Stimulated activated CD8-positive, alpha-beta memory T cell treated with anti-CD3 and anti-CD28 coated beads, Interleukin-2, amount 100 ng/mL, for 48 hours (primary cell): ENCODE measurements at regions not wholly inside any gene's neighbourhood (a gene's known extent, or its start where the extent isn't known, plus 50 kb on each side); places are given as distances from the start of the nearest gene placed in this dataset.

Source experiments
- DNase-seq, 2 donors: peaks; one replicate each; pipeline ENCODE4 v3.0.0-alpha.2; 2020; ENCODE audit warnings: low read depth in 2 of 2

DNA sequence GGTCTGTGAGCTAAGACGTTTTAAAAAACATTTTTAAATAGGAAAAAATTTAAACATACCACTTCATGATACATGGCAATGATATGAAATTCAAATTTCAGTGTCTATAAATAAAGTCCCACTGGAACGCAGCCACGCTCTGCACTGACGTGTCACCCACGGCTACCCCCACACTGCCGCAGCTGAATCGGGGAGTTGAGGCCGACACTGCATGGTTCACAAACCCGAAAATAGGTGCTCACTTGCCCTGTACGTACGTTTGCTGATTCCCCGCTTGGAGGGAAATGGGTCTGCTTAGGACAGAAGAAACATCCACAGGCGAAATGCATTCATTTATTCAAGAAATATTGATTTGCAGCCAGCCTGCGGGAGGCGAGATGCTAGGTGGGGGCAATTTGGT is 1342.3 kb downstream of the TBC1D22A start:
- DNase-seq, result no peak

DNA sequence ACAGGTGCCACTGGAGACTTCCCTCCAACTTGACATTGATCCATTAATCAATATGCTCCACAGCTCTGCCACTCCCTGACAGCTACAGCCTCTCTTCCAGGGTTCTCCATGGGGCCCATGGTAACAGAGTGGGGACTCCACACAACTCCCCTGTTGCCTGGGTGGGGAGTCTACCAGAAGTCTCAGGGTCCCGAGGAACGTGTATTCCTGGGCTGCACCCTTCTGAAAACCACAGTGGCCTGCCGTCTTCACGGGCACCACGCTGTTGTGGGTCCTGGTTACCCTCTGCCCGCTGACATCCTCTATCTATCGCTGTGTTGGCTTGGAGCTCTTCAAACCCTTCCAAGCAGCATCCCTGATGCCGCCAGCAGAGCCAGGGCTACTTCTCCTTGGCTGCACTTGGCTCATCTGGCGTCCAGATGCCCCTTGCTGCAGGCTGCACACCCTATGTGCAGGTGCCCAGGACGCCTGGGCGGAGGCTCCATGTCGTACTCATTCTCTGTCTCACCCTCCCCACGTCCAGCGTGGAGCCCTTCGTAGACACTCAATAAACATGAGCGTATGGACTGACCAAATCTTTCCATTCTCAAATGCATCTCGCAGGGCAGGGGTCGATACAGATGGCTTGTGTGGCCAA is 1341.8 kb downstream of the TBC1D22A start:
- DNase-seq, result no peak

- no peak for DNase-seq
Measured at GRCh38 chr22:48103126-48103875, 1340.9 kb downstream of the TBC1D22A start.

DNA sequence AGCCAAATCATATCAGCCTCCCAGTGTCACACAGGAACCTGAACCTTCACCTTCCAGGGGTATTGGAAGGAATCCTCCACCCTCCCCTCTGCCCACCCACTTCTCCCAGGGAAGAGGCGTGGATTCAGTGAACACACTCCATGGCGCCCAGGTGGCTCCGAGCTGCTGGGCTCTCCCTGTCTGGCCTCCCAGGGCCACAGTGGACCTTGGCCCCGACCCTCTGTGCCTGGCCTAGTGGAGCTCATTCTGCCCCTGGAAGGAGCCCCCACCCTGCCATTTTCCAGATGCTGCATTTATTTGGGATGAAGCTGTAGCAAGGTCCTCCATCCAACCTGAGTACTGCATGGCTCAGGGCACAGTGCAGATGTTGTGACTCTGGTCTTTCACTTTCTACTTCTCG is 1340.1 kb downstream of the TBC1D22A start:
- no peak for DNase-seq

DNA sequence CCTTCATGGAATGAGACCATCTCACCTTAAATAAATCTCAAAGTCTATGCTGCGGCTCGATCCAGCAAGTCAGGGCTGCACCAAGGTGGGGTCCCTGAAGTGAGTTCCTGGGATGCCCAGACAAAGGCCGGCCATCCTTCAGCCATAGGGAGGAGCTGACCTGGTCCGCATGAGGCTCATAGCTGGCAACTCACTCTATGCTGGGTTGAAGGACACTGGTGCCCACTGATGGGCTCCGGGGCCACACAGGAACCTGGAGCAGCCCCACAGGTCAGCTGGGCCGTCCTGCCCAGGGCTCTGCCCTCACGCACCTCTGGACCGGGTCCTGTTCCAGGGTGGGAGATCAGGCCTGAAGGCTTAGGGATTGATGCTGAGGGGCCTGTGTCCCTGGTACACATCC is 1339.3 kb downstream of the TBC1D22A start:
- no peak for DNase-seq

DNA sequence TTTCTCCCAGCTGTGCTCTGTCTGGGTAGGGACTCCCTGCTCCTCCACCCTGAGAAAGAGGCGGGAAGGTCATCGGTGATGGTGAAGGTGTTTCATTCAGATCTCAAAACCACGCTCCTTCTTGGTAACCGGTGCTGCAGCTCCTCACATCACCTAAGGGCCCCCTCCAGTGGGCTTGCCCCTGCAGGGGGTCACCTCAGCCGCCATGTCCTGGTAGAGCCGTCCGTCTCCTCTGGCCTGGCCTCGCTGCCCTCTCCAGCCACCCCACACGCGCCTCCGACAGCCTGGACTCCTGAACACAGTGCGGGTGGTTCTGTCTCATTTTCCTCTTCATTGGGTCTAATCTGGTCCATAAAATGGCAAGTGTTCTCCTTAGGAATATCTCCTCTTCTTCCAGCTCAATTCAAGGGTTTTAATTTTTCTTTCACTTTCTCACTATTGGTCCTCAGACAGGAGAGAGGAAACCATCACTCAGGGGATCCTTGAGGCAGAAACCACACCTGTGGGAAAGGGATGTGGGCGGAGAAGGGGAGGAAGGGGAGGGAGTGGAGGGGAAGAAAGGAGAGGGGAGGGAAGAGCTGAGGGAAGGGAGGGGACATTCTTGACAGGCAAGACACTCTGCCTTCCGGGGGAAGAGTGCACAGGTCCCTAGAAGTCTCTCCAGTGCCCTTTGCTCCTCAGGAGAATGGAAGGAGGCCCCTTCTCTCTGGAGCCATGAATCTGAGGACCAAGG is 1338.4 kb downstream of the TBC1D22A start:
- no peak for DNase-seq

- DNase-seq, result no peak
Measured at GRCh38 chr22:48099671-48100070, 1337.2 kb downstream of the TBC1D22A start.

GRCh38 chr22:48099251-48099650 is 1336.8 kb downstream of the TBC1D22A start:
- DNase-seq, result no peak

- DNase-seq, result no peak
Measured at GRCh38 chr22:48098921-48099245, 1336.4 kb downstream of the TBC1D22A start.

GRCh38 chr22:48098243-48098920 is 1335.9 kb downstream of the TBC1D22A start:
- DNase-seq, result no peak

- no peak for DNase-seq
Measured at GRCh38 chr22:48097723-48098122, 1335.3 kb downstream of the TBC1D22A start.

DNA sequence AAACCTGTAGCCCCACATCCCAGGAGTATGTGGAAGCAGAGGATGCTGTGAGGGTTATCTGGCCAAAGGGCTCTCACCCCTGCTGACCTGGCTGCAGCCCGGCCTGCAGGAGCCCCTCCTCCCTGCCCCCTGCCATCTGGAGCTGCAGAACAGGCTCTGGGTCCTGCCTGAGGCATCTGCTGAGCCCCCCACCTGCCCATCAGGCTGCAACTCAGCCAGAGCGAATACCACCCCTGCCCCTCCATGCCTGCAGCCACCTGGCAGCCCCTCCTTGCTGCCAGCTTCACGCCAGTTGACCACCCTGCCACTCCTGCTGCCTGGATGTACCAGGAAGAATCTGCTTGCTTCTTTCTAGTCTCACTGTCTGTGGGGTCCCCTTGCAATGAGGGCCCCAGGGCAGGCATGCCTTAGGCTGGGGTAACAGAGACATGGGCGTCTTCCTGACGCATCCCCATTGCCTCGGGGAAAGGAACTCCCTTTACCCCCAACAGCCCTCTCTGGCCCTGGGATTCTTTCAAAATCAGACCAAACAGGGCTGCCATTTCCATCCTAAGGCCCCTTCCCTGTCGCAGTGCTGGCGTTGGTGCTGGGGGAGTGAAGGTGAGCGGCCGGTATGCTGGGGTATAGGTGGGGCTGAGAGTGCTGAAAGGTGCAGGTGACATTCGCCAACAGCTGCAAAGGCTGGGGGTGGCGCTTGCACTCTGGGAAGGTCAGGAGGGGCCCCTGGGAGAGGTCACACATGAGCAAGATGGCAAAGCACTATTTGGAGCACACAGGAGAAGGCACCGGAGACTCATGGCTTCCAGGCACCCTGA is 1334.6 kb downstream of the TBC1D22A start:
- DNase-seq, result no peak

DNA sequence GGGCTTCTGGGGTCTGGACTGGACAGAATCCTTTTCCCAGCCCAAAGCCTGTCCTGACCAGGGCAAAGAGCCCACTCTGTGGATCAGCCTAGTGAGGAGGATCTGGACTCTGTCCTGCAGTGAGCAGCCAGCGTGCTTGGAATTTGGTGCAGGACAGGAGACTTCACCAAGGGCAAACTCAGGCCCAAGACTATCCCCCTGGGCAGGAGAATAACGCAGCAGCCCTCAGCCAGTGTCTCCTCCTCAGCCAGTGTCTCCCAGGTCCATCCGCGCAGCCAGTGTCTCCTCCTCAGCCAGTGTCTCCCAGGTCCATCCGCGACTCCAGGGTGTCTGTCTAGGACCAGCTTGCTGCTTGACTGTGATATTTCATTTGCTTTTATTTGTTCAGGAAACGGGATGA is 1334.0 kb downstream of the TBC1D22A start:
- no peak for DNase-seq

GRCh38 chr22:48093981-48094380 is 1331.5 kb downstream of the TBC1D22A start:
- DNase-seq, result no peak

- no peak for DNase-seq
Measured at GRCh38 chr22:48092866-48093265, 1330.4 kb downstream of the TBC1D22A start.

DNA sequence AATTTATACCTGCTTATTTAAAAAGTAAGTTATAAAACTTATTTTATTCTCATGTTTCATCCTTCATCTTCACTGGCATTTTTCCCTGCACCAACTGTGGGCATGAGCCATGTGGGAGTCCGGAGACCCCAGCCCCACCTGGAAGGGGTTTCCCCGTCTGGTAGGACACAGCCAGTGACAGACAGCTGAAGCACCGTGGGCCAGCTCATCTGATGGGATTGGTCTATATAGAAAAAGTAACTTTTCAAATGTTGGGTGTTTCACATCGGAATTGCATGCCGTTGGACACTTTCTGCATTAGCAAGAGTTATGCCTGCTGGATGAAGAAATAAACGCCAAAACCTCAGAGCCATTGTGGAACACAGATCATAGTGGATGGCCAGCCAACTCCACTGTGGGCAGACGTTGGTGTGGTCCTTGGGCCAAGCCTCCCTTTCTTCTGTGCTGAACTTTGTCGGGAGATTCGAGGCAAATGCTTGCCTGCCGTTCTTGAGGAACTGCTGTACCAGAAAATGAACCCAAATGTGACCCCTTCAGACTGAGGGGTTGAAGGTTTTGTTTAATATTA is 1329.3 kb downstream of the TBC1D22A start:
- no peak for DNase-seq

DNA sequence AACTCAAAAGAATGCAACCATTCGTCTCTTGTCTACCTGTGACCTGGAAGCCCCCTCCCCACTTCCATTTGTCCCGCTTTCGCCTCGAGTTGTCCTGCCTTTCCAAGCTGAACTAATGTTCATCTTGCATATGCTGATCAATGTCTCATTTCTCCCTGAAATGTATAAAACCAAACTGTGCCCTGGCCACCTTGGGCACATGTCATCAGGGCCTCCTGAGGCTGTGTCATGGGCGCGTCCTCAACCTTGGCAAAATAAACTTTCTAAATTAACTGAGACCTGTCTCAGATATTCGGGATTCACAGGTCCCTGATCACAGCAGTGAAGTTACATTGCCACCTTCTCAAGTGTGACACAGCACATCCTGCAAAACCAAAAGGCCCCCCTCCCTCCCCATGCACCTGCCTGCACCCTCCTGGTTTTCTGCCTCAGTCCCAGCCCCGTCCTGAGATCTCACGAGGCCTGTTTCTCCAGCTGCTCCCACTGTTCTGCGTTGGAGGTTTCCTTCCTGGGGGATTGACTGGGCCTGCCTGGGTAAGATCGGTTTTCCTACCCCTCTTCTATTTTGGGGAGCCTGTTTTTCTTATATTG is 1328.7 kb downstream of the TBC1D22A start:
- no peak for DNase-seq

- no peak for DNase-seq
Measured at GRCh38 chr22:48090332-48090672, 1327.9 kb downstream of the TBC1D22A start.

DNA sequence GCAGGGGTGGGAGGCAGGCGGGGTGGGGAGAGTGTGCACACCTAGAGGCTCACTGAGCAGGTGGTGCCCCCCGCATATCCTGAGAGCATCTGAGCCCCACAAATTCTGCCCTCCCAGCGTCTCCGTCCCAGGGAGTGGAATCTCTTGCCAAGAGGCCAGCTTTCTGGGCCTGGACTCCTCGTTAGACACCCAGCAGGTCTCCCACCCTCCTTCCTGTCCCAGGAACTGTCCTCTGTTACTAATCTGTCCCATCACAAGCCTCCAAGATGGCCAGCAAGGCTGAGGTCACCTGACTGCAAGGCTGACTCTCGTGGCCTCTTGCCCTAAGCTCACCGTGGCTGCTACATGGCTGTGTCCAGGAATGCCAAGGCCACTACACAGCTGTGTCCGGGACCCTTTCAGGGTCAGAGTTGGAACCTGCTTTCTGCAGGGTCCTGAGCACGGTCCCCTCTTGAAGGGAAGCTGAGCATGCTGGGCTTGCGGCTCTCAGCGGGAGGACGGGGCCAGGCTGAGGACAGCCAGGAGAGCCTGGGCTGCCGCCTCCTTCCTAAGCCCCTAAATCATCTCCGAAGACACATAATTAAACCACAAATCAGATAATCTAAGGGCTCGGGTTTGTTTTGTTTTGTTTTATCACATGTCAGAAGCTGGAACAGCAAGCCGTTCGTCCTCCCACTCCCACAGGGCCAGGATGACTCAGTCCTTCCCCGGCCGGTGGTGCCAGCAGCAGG is 1327.3 kb downstream of the TBC1D22A start:
- DNase-seq, result no peak

DNA sequence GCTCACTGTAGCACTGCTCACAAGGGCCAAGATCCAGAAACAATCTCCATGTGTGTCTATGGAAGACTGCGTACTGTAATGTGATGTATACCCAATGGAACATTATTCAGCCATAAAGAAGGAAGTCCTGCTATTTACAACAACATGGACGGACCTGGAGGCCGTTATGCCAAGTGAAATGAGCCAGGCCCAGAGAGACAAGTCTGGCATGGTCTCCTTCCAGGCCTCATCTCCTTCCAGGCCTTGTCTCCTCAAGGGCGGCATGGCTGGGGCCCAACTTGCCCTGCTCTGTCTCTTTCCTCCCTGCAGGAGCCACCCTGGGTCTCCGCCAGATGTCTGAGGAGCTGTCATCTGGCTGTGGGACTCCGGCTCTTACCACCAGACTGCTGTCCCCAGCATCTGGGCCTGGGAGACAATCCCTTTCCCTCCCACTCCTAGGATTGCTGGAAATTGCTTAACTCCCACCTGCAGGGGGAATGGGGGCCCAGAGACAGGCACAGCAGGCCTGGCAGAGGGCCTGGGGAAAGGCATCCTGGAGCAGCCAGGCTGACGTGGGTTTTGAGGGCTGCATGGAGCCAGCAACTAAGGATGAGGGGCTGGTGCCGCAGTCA is 1326.6 kb downstream of the TBC1D22A start:
- no peak for DNase-seq
